Neural crest cell (in vitro differentiated cells): ENCODE measurements at regions not wholly inside any gene's neighbourhood (a gene's known extent, or its start where the extent isn't known, plus 50 kb on each side); places are given as distances from the start of the nearest gene placed in this dataset.

Experiments
- DNase-seq: peaks from one replicate; pipeline ENCODE4 v3.0.0; 2021; ENCODE audit warnings: low read depth, mixed read lengths, low spot score
- H3K27ac Mint-ChIP-seq: one replicate; pipeline ENCODE4 v1.8.0; 2021; ENCODE audit warnings: mild to moderate bottlenecking, mixed read lengths; ENCODE audit not compliant: unreplicated experiment
- H3K27me3 Mint-ChIP-seq: 2 replicates; pipeline ENCODE4 v1.8.0; 2021; ENCODE audit warnings: low read depth, mild to moderate bottlenecking, mixed read lengths
- H3K36me3 Mint-ChIP-seq: 2 replicates; pipeline ENCODE4 v1.8.0; 2021; ENCODE audit warnings: low read depth, mild to moderate bottlenecking, mixed read lengths
- H3K4me1 Mint-ChIP-seq: 2 replicates; pipeline ENCODE4 v1.8.0; 2021; ENCODE audit warnings: mixed read lengths
- H3K4me3 Mint-ChIP-seq: one replicate; pipeline ENCODE4 v1.8.0; 2021; ENCODE audit warnings: mild to moderate bottlenecking, mixed read lengths
- H3K9me3 Mint-ChIP-seq: 2 replicates; pipeline ENCODE4 v1.8.0; 2021; ENCODE audit warnings: mixed read lengths
- CTCF ChIP-seq: fragments of 200-600 bp; sonication (generic); conservative IDR thresholded peaks from 2 replicates; pipeline ENCODE4 v1.5.0; 2021; ENCODE audit warnings: antibody characterized with exemption, mild to moderate bottlenecking

GRCh38 chr7:24034251-24034650 lies 249.7 kb upstream of the NPY start:
- H3K27ac Mint-ChIP-seq, result no peak overlapping the region
- no peaks in the 10 kb centered on the region for H3K9me3 Mint-ChIP-seq
- no peaks in the 10 kb centered on the region for H3K27me3 Mint-ChIP-seq
- TF ChIP-seq CTCF, result no peak
- H3K4me3 Mint-ChIP-seq, result no peak overlapping the region
- H3K36me3 Mint-ChIP-seq, result no peaks in the 10 kb centered on the region
- no peak for DNase-seq
- H3K4me1 Mint-ChIP-seq, result no peaks in the 10 kb centered on the region

GRCh38 chr7:24035366-24036032 lies 248.5 kb upstream of the NPY start:
- Mint-ChIP-seq H3K27me3 (no peaks in the 10 kb centered on the region), H3K4me1 (no peaks in the 10 kb centered on the region), H3K9me3 (no peaks in the 10 kb centered on the region), H3K27ac (no peak overlapping the region), H3K4me3 (no peak overlapping the region), H3K36me3 (no peaks in the 10 kb centered on the region)
- no peak for DNase-seq
- TF ChIP-seq CTCF, result no peak

GRCh38 chr7:24036033-24036412 lies 248.0 kb upstream of the NPY start:
- no peaks in the 10 kb centered on the region for H3K9me3 Mint-ChIP-seq
- no peaks in the 10 kb centered on the region for H3K27me3 Mint-ChIP-seq
- H3K36me3 Mint-ChIP-seq, result no peaks in the 10 kb centered on the region
- DNase-seq, result no peak
- no peak for TF ChIP-seq CTCF
- H3K4me3 Mint-ChIP-seq, result no peak overlapping the region
- H3K4me1 Mint-ChIP-seq, result no peaks in the 10 kb centered on the region
- no peak overlapping the region for H3K27ac Mint-ChIP-seq

GRCh38 chr7:24038993-24039392 lies 245.0 kb upstream of the NPY start:
- TF ChIP-seq CTCF, result no peak
- H3K4me3 Mint-ChIP-seq, result no peak overlapping the region
- no peak overlapping the region for H3K27ac Mint-ChIP-seq
- H3K36me3 Mint-ChIP-seq, result no peaks in the 10 kb centered on the region
- no peaks in the 10 kb centered on the region for H3K9me3 Mint-ChIP-seq
- H3K4me1 Mint-ChIP-seq, result no peaks in the 10 kb centered on the region
- DNase-seq, result no peak
- H3K27me3 Mint-ChIP-seq, result no peaks in the 10 kb centered on the region

GRCh38 chr7:24039991-24040624 lies 243.9 kb upstream of the NPY start:
- Mint-ChIP-seq H3K9me3 (peaks cover 3% of the 10 kb centered on the region), H3K27ac (no peak overlapping the region), H3K4me3 (no peak overlapping the region), H3K36me3 (no peaks in the 10 kb centered on the region), H3K4me1 (no peaks in the 10 kb centered on the region), H3K27me3 (no peaks in the 10 kb centered on the region)
- no peak for TF ChIP-seq CTCF
- no peak for DNase-seq
